Hepatocyte (in vitro differentiated cells): ENCODE measurements at regions not wholly inside any gene's neighbourhood (a gene's known extent, or its start where the extent isn't known, plus 50 kb on each side); places are given as distances from the start of the nearest gene placed in this dataset.

ENCODE experiments used
- DNase-seq: peaks from one replicate; pipeline ENCODE4 v3.0.0-alpha.2; 2016; ENCODE audit warnings: low spot score
- H2AFZ ChIP-seq: fragments of 200-600 bp; sonication (generic); 2 replicates; pipeline ENCODE4 v1.6.0; 2016; ENCODE audit warnings: antibody characterized with exemption, mild to moderate bottlenecking
- H3K27ac ChIP-seq: fragments of 200-600 bp; sonication (generic); 2 replicates; pipeline ENCODE4 v1.5.1; 2016; ENCODE audit warnings: mild to moderate bottlenecking
- H3K27me3 ChIP-seq: fragments of 200-600 bp; sonication (generic); 2 replicates; pipeline ENCODE4 v1.6.1; 2016
- H3K36me3 ChIP-seq: fragments of 200-600 bp; sonication (generic); replicated peaks from 2 replicates; pipeline ENCODE4 v1.5.1; 2016; ENCODE audit warnings: low read depth; ENCODE audit not compliant: insufficient read depth
- H3K4me1 ChIP-seq: fragments of 200-600 bp; sonication (generic); 2 replicates; pipeline ENCODE4 v1.5.1; 2016; ENCODE audit warnings: mild to moderate bottlenecking, moderate library complexity; ENCODE audit not compliant: insufficient read depth
- H3K4me2 ChIP-seq: fragments of 200-600 bp; sonication (generic); 2 replicates; pipeline ENCODE4 v1.6.0; 2016
- H3K4me3 ChIP-seq: fragments of 200-600 bp; sonication (generic); 2 replicates; pipeline ENCODE4 v1.5.1; 2016; ENCODE audit warnings: mild to moderate bottlenecking
- H3K79me2 ChIP-seq: fragments of 200-600 bp; sonication (generic); 2 replicates; pipeline ENCODE4 v1.6.0; 2017; ENCODE audit warnings: mild to moderate bottlenecking
- H3K9me2 ChIP-seq: fragments of 200-600 bp; sonication (generic); replicated peaks from 2 replicates; pipeline ENCODE4 v1.6.0; 2017; ENCODE audit warnings: mild to moderate bottlenecking; ENCODE audit not compliant: insufficient read depth
- H3K9me3 ChIP-seq: fragments of 200-600 bp; sonication (generic); 2 replicates; pipeline ENCODE4 v1.5.1; 2016; ENCODE audit warnings: low read depth, mild to moderate bottlenecking
- H4K20me1 ChIP-seq: fragments of 200-600 bp; sonication (generic); 2 replicates; pipeline ENCODE4 v1.6.0; 2016; ENCODE audit warnings: mild to moderate bottlenecking; ENCODE audit not compliant: insufficient read depth, poor library complexity, severe bottlenecking
- CTCF ChIP-seq: fragments of 200-600 bp; sonication (generic); IDR thresholded peaks from 2 replicates; pipeline ENCODE4 v1.5.1; 2016; ENCODE audit warnings: antibody characterized with exemption, mild to moderate bottlenecking; ENCODE audit not compliant: poor library complexity
- EZH2 ChIP-seq: fragments of 200-600 bp; sonication (generic); IDR thresholded peaks from 2 replicates; pipeline ENCODE4 v1.6.1; 2016; ENCODE audit warnings: antibody characterized with exemption, mild to moderate bottlenecking, borderline replicate concordance
- EZH2phosphoT487 ChIP-seq: fragments of 200-600 bp; sonication (generic); IDR thresholded peaks from one replicate; pipeline ENCODE4 v1.6.1; 2018; ENCODE audit warnings: antibody characterized with exemption, mild to moderate bottlenecking, low read depth, moderate library complexity; ENCODE audit not compliant: unreplicated experiment, severe bottlenecking
- WGBS: methylation state at CpG from one replicate; pipeline ENCODE4 v1.1.6; 2016; ENCODE audit warnings: low lambda C conversion rate; ENCODE audit errors: missing lambda C conversion rate; 5-methylcytosine and 5-hydroxymethylcytosine counted together

GRCh38 chr9:12958279-12958678 lies 183.5 kb downstream of the LURAP1L start:
- 99% methylated on average over 3 of the region's 3 CpGs for WGBS
- H3K27ac ChIP-seq, result no peak overlapping the region
- TF ChIP-seq EZH2 (no peak), CTCF (no peak), EZH2phosphoT487 (no peak)
- H3K9me2 ChIP-seq, result no peaks in the 10 kb centered on the region
- no peak overlapping the region for H3K4me2 ChIP-seq
- no peaks in the 10 kb centered on the region for H3K27me3 ChIP-seq
- no peaks in the 10 kb centered on the region for H3K79me2 ChIP-seq
- H4K20me1 ChIP-seq, result no peaks in the 10 kb centered on the region
- peaks cover 4% of the 10 kb centered on the region for H3K4me1 ChIP-seq
- H3K9me3 ChIP-seq, result no peaks in the 10 kb centered on the region
- no peak for DNase-seq
- H2AFZ ChIP-seq, result no peak overlapping the region
- H3K4me3 ChIP-seq, result no peak overlapping the region
- H3K36me3 ChIP-seq, result no peaks in the 10 kb centered on the region

- DNase-seq, result no peak
- TF ChIP-seq EZH2phosphoT487, result no peak
- no peak for TF ChIP-seq EZH2
- no peak for TF ChIP-seq CTCF
- peaks cover 4% of the 10 kb centered on the region for H3K4me1 ChIP-seq
- no peak overlapping the region for H3K27ac ChIP-seq
- H2AFZ ChIP-seq, result no peak overlapping the region
- no peaks in the 10 kb centered on the region for H3K79me2 ChIP-seq
- no peaks in the 10 kb centered on the region for H3K9me3 ChIP-seq
- H3K36me3 ChIP-seq, result no peaks in the 10 kb centered on the region
- no peaks in the 10 kb centered on the region for H3K9me2 ChIP-seq
- H3K27me3 ChIP-seq, result no peaks in the 10 kb centered on the region
- no peak overlapping the region for H3K4me3 ChIP-seq
- no peak overlapping the region for H3K4me2 ChIP-seq
- 64% methylated on average over 3 of the region's 3 CpGs for WGBS
- H4K20me1 ChIP-seq, result no peaks in the 10 kb centered on the region
Measured at GRCh38 chr9:12958708-12959107, 183.9 kb downstream of the LURAP1L start.

GRCh38 chr9:12961276-12961809 lies 186.5 kb downstream of the LURAP1L start:
- no peak for TF ChIP-seq CTCF
- no peak for TF ChIP-seq EZH2
- TF ChIP-seq EZH2phosphoT487, result no peak
- 34% methylated on average over 2 of the region's 2 CpGs for WGBS
- no peak overlapping the region for H2AFZ ChIP-seq

GRCh38 chr9:12963537-12963936 lies 188.7 kb downstream of the LURAP1L start:
- H4K20me1 ChIP-seq, result no peaks in the 10 kb centered on the region
- no peak for DNase-seq
- H3K79me2 ChIP-seq, result no peaks in the 10 kb centered on the region
- no peaks in the 10 kb centered on the region for H3K4me1 ChIP-seq
- H3K9me2 ChIP-seq, result no peaks in the 10 kb centered on the region
- no peak overlapping the region for H3K4me3 ChIP-seq
- H3K27me3 ChIP-seq, result no peaks in the 10 kb centered on the region
- TF ChIP-seq EZH2phosphoT487, result no peak
- no peak for TF ChIP-seq CTCF
- TF ChIP-seq EZH2, result no peak
- no peaks in the 10 kb centered on the region for H3K9me3 ChIP-seq
- no peak overlapping the region for H3K4me2 ChIP-seq
- no peaks in the 10 kb centered on the region for H3K36me3 ChIP-seq
- H3K27ac ChIP-seq, result no peak overlapping the region
- H2AFZ ChIP-seq, result no peak overlapping the region

More at GRCh38 chr9:12961276-12961809, 186.5 kb downstream of the LURAP1L start:
- Histone ChIP-seq H3K79me2 (no peaks in the 10 kb centered on the region), H3K4me1 (no peaks in the 10 kb centered on the region), H3K9me3 (no peaks in the 10 kb centered on the region), H3K27ac (peak overlapping the region; percentile 22), H3K27me3 (no peaks in the 10 kb centered on the region), H3K9me2 (no peaks in the 10 kb centered on the region), H3K4me2 (no peak overlapping the region), H4K20me1 (no peaks in the 10 kb centered on the region), H3K36me3 (no peaks in the 10 kb centered on the region), H3K4me3 (no peak overlapping the region)
- no peak for DNase-seq
